ENCODE measurements at regions not wholly inside any gene's neighbourhood (a gene's known extent, or its start where the extent isn't known, plus 50 kb on each side); places are given as distances from the start of the nearest gene placed in this dataset.

GRCh38 chr10:21047511-21047910 is 150.4 kb upstream of the NEBL start:
- no peaks in the 10 kb centered on the region for H4K20me1 ChIP-seq (ENCODE audit: control insufficient read depth, extremely low read depth, insufficient read depth, low read length)
- FAIRE-seq = no peak
- H2AFZ ChIP-seq (ENCODE audit: control insufficient read depth, low read length) = no peak overlapping the region
- no peaks in the 10 kb centered on the region for H3K9me3 ChIP-seq (ENCODE audit: control insufficient read depth, low read depth, low read length)
- no peaks in the 10 kb centered on the region for H3K27me3 ChIP-seq (ENCODE audit: control insufficient read depth, extremely low read depth, insufficient read depth, low read length)
- no peak for DNase-seq (ENCODE audit: low read depth, low spot score)
- dilution Hi-C loops (cut with MboI; ENCODE audit: extremely low pct_ligation_motif_present, low sequenced_read_pairs) = no loop called here
- H3K9ac ChIP-seq (ENCODE audit: control insufficient read depth, extremely low read depth, insufficient read depth, low read length) = no peak overlapping the region
- H3K4me1 ChIP-seq (ENCODE audit: control insufficient read depth, extremely low read depth, insufficient read depth, low read length) = peaks cover 3% of the 10 kb centered on the region
- H3K9me1 ChIP-seq (ENCODE audit: control insufficient read depth, extremely low read depth, insufficient read depth, low read length) = no peaks in the 10 kb centered on the region
- no peak overlapping the region for H3K27ac ChIP-seq (ENCODE audit: control insufficient read depth, insufficient read depth, low read length)
- no peaks in the 10 kb centered on the region for H3K79me2 ChIP-seq (ENCODE audit: control insufficient read depth, insufficient read depth, low read length)
- TF ChIP-seq CTCF (optimal IDR thresholded peaks at IDR 0.05 in 1 of 3, IDR thresholded peaks at IDR 0.05 in 1 of 3, conservative IDR thresholded peaks at IDR 0.05 in 1 of 3; ENCODE audit: extremely low read depth in 1 of 3, insufficient read depth in 2 of 3, low read length in 3 of 3) = no peak
- no peak for TF ChIP-seq EZH2 (IDR thresholded peaks at IDR 0.05; ENCODE audit: low read length)
- peak overlapping the region; percentile 2 for H3K4me2 ChIP-seq (ENCODE audit: control insufficient read depth, extremely low read depth, insufficient read depth, low read depth, low read length)
- no peak overlapping the region for H3K4me3 ChIP-seq (ENCODE audit: control insufficient read depth in 2 of 3, extremely low read depth in 1 of 3, insufficient read depth in 2 of 3, low read depth in 1 of 3, low read length in 3 of 3)
- no peaks in the 10 kb centered on the region for H3K36me3 ChIP-seq (ENCODE audit: control insufficient read depth in 2 of 2, extremely low read depth in 1 of 2, insufficient read depth in 2 of 2, low read length in 2 of 2)

- dilution Hi-C loops (cut with MboI; ENCODE audit: extremely low pct_ligation_motif_present, low sequenced_read_pairs) = no loop called here
- no peaks in the 10 kb centered on the region for H4K20me1 ChIP-seq (ENCODE audit: control insufficient read depth, extremely low read depth, insufficient read depth, low read length)
- FAIRE-seq = no peak
- H3K27me3 ChIP-seq (ENCODE audit: control insufficient read depth, extremely low read depth, insufficient read depth, low read length) = no peaks in the 10 kb centered on the region
- peaks cover 3% of the 10 kb centered on the region for H3K4me1 ChIP-seq (ENCODE audit: control insufficient read depth, extremely low read depth, insufficient read depth, low read length)
- TF ChIP-seq EZH2 (IDR thresholded peaks at IDR 0.05; ENCODE audit: low read length) (no peak), CTCF (optimal IDR thresholded peaks at IDR 0.05 in 1 of 3, IDR thresholded peaks at IDR 0.05 in 1 of 3, conservative IDR thresholded peaks at IDR 0.05 in 1 of 3; ENCODE audit: extremely low read depth in 1 of 3, insufficient read depth in 2 of 3, low read length in 3 of 3) (no peak)
- H3K36me3 ChIP-seq (ENCODE audit: control insufficient read depth in 2 of 2, extremely low read depth in 1 of 2, insufficient read depth in 2 of 2, low read length in 2 of 2) = no peaks in the 10 kb centered on the region
- H3K27ac ChIP-seq (ENCODE audit: control insufficient read depth, insufficient read depth, low read length) = no peak overlapping the region
- H3K9ac ChIP-seq (ENCODE audit: control insufficient read depth, extremely low read depth, insufficient read depth, low read length) = no peak overlapping the region
- H3K4me2 ChIP-seq (ENCODE audit: control insufficient read depth, extremely low read depth, insufficient read depth, low read depth, low read length) = no peak overlapping the region
- DNase-seq (ENCODE audit: low read depth, low spot score) = no peak
- no peak overlapping the region for H3K4me3 ChIP-seq (ENCODE audit: control insufficient read depth in 2 of 3, extremely low read depth in 1 of 3, insufficient read depth in 2 of 3, low read depth in 1 of 3, low read length in 3 of 3)
- no peaks in the 10 kb centered on the region for H3K9me1 ChIP-seq (ENCODE audit: control insufficient read depth, extremely low read depth, insufficient read depth, low read length)
- H2AFZ ChIP-seq (ENCODE audit: control insufficient read depth, low read length) = no peak overlapping the region
- no peaks in the 10 kb centered on the region for H3K9me3 ChIP-seq (ENCODE audit: control insufficient read depth, low read depth, low read length)
- no peaks in the 10 kb centered on the region for H3K79me2 ChIP-seq (ENCODE audit: control insufficient read depth, insufficient read depth, low read length)
Measured at GRCh38 chr10:21047096-21047495, 150.0 kb upstream of the NEBL start.

Measured in keratinocyte (primary cell).